ENCODE measurements at regions not wholly inside any gene's neighbourhood (a gene's known extent, or its start where the extent isn't known, plus 50 kb on each side); places are given as distances from the start of the nearest gene placed in this dataset.

DNA sequence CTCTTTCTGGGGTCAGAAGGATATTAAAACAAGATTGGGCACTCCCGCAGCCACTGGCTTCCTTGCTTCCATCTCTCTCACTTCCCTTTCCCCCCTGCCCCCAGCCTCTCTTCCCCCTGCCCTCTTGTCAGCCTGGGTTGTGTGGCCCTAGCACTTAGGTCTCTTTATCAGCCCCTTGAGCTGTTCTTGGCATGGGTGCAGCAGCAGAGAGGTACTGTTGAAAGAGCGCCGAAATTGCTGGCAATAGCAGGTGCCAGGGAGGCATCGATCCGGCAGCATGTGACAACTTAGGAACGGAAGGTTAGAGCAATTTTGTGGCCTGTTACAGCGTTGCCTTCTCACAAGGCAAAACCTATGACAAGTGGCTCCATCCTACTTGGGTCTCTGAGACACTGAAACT lies 333.1 kb upstream of the IGFBP7 start:
- ChIA-PET POLR2A (ENCODE audit: low non-redundant PET) (no interaction called here), CTCF (interaction anchor here (0.5 to 2.9 kb wide), 13 partner anchors 9 to 1806 kb away, joined by 3 to 16 read pairs (median 3); no protein-coding TSS in a partner anchor)
- H3K27ac ChIP-seq = no peak overlapping the region
- DNase-seq (ENCODE audit: low spot score) = no peak
- TF ChIP-seq, protein P1, sequence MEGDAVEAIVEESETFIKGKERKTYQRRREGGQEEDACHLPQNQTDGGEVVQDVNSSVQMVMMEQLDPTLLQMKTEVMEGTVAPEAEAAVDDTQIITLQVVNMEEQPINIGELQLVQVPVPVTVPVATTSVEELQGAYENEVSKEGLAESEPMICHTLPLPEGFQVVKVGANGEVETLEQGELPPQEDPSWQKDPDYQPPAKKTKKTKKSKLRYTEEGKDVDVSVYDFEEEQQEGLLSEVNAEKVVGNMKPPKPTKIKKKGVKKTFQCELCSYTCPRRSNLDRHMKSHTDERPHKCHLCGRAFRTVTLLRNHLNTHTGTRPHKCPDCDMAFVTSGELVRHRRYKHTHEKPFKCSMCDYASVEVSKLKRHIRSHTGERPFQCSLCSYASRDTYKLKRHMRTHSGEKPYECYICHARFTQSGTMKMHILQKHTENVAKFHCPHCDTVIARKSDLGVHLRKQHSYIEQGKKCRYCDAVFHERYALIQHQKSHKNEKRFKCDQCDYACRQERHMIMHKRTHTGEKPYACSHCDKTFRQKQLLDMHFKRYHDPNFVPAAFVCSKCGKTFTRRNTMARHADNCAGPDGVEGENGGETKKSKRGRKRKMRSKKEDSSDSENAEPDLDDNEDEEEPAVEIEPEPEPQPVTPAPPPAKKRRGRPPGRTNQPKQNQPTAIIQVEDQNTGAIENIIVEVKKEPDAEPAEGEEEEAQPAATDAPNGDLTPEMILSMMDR (conservative IDR thresholded peaks at IDR 0.05; ENCODE audit: low read depth) = no peak

DNA sequence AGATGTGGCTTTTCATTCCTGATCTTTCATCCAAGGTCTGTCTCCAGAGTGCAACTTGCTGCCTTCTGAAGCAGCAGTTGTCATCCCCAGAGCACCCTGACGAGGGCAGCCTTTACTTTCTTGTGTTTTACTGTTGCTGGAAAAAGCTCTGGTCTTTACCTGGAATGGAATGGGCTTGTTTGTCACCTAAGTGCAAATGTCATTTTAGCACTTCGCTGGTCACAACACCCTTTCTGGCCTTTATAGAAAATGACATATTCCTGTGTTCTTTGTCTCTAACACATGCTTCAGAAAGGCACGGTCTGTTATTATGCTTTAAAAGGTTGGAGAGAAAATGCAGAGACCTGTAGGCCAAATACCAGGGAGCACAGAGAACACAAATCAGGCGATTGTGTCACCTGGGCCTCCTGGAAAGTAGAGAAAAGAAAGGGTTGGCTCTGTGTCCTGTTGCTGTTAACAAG lies 332.7 kb upstream of the IGFBP7 start:
- POLR2A ChIA-PET (ENCODE audit: low non-redundant PET) = no interaction called here
- CTCF ChIA-PET = interaction anchor here (0.5 to 2.9 kb wide), 14 partner anchors 9 to 1806 kb away, joined by 3 to 16 read pairs (median 3); no protein-coding TSS in a partner anchor
- TF ChIP-seq, protein P1 (conservative IDR thresholded peaks at IDR 0.05; ENCODE audit: low read depth) = peak; percentile 86
- DNase-seq (ENCODE audit: low spot score) = peak; percentile 44
- H3K27ac ChIP-seq = no peak overlapping the region

DNA sequence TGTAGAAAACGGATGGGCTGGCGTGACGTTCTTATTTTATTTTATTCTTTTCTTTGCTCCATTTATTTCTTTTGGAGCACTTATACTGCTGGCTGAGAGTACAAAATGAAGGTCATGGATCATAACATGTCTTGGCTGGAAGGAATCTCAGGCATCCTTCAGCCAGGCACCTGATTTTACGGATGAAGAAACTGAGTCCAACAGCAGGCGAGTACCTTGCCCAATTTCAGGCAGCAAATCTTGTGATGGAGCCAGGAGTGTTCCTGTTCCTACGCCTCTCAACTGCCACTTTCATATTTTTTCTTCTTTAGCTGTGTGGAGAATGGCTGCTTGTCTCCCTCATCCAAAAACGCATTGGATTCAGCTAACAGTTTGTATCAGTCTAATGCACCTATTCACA lies 332.1 kb upstream of the IGFBP7 start:
- ChIA-PET POLR2A (ENCODE audit: low non-redundant PET) (no interaction called here), CTCF (interaction anchor here (0.6 to 2.9 kb wide), 9 partner anchors 10 to 1623 kb away, joined by 3 to 16 read pairs (median 3); no protein-coding TSS in a partner anchor)

DNA sequence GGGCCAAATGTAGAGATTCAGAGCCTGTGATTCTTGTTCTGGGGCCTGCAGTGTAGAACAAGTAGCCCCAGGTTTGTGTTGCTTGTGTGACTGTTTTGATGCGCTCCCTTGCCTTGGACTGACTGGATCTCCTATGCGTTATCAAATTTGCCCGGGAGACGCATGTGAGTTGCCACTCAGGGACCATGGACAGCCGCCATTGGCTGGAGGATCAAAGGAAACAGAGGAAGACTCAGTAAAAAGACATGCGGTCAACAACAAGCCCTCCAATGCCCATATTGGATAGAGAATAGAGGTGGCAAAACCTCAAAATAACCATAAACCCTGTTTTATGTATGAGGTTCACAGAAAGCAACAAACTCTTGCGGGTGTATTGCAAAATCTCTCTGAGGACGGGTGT lies 327.5 kb upstream of the IGFBP7 start:
- CTCF ChIA-PET = no interaction called here
- TF ChIP-seq, protein P1 (conservative IDR thresholded peaks at IDR 0.05; ENCODE audit: low read depth) = no peak
- DNase-seq (ENCODE audit: low spot score) = no peak
- POLR2A ChIA-PET (ENCODE audit: low non-redundant PET) = no interaction called here
- H3K27ac ChIP-seq = no peak overlapping the region

More for the DNA sequence above, 332.1 kb upstream of the IGFBP7 start:
- DNase-seq (ENCODE audit: low spot score) = no peak
- no peak overlapping the region for H3K27ac ChIP-seq
- TF ChIP-seq, protein P1 (conservative IDR thresholded peaks at IDR 0.05; ENCODE audit: low read depth) = no peak

DNA sequence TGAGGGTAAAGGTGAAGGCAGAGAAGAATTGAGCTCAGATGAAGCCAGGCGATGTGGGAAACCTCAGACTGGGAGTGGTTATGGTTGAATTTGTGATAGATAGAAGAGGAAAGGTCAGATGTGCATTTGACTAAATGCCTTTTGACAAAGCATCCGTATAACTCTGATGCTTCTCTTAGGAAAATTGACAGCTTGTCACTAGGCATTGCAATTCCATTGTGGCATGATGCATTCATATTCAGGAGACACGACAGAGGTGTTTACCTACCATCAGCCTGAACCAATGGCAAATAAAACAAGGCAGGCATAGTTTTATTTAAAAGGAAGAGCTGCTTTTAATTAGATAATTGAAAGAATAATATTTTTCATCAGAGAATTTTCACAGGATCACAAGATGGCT lies 325.1 kb upstream of the IGFBP7 start:
- no peak overlapping the region for H3K27ac ChIP-seq
- ChIA-PET POLR2A (ENCODE audit: low non-redundant PET) (no interaction called here), CTCF (interaction anchor here (0.7 to 0.9 kb wide), 4 partner anchors 12 to 288 kb away, joined by 3 read pairs; no protein-coding TSS in a partner anchor)
- TF ChIP-seq, protein P1 (conservative IDR thresholded peaks at IDR 0.05; ENCODE audit: low read depth) = no peak
- DNase-seq (ENCODE audit: low spot score) = no peak

DNA sequence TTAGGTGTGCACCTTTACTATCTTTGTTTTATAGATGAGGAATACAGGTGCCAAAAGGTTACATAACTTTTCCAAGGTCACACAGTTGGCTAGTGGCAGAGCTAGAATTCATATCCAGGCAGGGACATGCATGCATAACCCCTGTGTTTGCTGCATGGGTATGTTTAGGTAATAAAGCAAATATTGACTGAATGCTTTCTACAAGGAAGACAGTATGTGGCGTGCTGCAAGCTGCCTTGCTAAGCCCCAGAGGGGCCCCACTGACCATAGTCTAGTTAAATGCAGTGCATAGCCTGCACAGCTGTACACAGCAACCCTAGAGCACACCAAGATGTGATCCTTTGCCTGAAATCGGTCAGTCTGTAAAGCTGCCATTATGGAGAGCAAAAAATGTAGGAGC lies 320.5 kb upstream of the IGFBP7 start:
- CTCF ChIA-PET = interaction anchor here (1.0 kb wide), 1 partner anchor 267 kb away, joined by 4 read pairs; no protein-coding TSS in a partner anchor
- POLR2A ChIA-PET (ENCODE audit: low non-redundant PET) = no interaction called here
- TF ChIP-seq, protein P1 (conservative IDR thresholded peaks at IDR 0.05; ENCODE audit: low read depth) = no peak
- no peak overlapping the region for H3K27ac ChIP-seq
- no peak for DNase-seq (ENCODE audit: low spot score)

All from RWPE1 (cell line).